AG09309 (cell line): ENCODE measurements at regions not wholly inside any gene's neighbourhood (a gene's known extent, or its start where the extent isn't known, plus 50 kb on each side); places are given as distances from the start of the nearest gene placed in this dataset.
"Not testable (repeated sequence)": the region's sequence is repeated elsewhere in the genome, so short reads cannot be mapped to it uniquely, and the experiment has no call there.

ENCODE experiments used
- DNase-seq: peaks from one replicate; pipeline ENCODE4 v3.0.0-alpha.2; 2010; ENCODE audit warnings: low read depth
- H3K4me3 ChIP-seq: 2 replicates; pipeline ENCODE4 v1.5.1; 2011; ENCODE audit warnings: mild to moderate bottlenecking, low read depth, low read length, moderate library complexity; ENCODE audit not compliant: control insufficient read depth
- TF ChIP-seq, protein P1 (sequence below): IDR thresholded peaks from 2 replicates; pipeline ENCODE4 v1.5.1; 2011; ENCODE audit warnings: mild to moderate bottlenecking, low read depth, low read length, inconsistent platforms; ENCODE audit not compliant: insufficient read depth, control insufficient read depth; ENCODE audit errors: missing control alignments

DNA sequence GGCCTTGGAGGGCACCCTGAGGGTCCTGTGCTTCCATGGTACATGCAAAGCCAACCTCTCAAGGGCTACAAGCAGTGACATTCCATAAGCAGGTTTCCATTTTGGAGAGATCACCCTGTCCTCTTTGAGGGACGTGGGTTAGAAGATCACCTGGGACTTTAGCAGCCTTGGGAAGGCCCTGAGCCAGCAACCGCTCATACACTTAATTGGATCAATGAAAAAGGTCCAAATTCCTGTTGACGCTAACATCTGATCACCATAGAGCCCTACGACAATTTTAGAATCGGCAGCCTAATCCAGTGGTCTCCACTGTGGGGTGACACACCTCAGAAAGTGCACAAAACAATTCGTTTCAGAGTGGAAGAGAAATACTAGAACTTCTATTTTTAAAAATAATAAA is 196.0 kb upstream of the NR3C1 start:
- DNase-seq: no peak
- TF ChIP-seq, protein P1, sequence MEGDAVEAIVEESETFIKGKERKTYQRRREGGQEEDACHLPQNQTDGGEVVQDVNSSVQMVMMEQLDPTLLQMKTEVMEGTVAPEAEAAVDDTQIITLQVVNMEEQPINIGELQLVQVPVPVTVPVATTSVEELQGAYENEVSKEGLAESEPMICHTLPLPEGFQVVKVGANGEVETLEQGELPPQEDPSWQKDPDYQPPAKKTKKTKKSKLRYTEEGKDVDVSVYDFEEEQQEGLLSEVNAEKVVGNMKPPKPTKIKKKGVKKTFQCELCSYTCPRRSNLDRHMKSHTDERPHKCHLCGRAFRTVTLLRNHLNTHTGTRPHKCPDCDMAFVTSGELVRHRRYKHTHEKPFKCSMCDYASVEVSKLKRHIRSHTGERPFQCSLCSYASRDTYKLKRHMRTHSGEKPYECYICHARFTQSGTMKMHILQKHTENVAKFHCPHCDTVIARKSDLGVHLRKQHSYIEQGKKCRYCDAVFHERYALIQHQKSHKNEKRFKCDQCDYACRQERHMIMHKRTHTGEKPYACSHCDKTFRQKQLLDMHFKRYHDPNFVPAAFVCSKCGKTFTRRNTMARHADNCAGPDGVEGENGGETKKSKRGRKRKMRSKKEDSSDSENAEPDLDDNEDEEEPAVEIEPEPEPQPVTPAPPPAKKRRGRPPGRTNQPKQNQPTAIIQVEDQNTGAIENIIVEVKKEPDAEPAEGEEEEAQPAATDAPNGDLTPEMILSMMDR: no peak

GRCh38 chr5:143596824-143597223 is 193.3 kb upstream of the NR3C1 start:
- TF ChIP-seq, protein P1: no peak
- no peak overlapping the region for H3K4me3 ChIP-seq
- DNase-seq: no peak

More for the DNA sequence above, 196.0 kb upstream of the NR3C1 start:
- H3K4me3 ChIP-seq: no peak overlapping the region

DNA sequence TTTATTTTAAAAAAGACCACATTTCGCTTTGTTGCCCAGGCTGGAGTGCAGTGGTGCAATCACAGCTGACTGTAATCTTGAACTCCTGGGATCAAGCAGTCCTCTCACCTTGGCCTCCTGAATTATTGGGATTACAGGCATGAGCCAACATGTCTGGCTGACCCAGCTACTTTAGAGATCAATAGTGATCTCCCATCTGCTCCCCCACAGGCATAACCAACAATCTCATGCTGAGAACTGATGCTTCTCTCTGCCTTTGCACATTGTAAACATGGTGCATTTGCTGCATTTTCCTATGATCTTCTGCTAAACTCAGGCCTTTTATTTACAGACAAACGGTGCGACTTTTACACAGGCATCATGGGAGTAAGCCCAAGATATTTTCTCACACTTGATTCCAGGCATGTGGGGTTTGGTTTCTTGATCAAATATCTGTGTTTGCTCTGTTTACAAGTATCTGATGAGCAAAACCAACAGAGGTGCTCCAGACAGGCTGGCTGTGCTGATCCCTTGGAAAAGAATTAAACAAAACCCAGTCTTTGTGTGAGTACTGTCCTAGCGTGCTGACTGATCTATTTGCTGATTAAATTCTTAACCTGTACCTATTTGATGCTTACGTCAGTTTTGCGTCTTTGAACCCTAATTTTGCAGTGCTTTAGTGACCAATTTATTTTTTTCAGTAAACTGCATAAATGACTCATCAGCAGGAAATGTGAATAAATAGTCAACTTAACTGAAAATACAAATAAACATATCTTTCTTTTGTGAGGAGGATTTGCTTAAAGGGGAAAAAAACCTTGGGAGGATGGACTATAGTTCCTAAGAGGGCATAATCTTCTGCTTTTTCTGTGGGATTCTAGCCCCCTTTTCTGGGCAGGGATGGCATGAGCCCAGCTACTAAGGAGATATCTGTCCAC is 191.7 kb upstream of the NR3C1 start:
- DNase-seq: no peak
- TF ChIP-seq, protein P1: no peak
- H3K4me3 ChIP-seq: no peak overlapping the region

GRCh38 chr5:143593723-143594122 is 190.2 kb upstream of the NR3C1 start:
- DNase-seq: no peak
- TF ChIP-seq, protein P1: no peak
- no peak overlapping the region for H3K4me3 ChIP-seq

DNA sequence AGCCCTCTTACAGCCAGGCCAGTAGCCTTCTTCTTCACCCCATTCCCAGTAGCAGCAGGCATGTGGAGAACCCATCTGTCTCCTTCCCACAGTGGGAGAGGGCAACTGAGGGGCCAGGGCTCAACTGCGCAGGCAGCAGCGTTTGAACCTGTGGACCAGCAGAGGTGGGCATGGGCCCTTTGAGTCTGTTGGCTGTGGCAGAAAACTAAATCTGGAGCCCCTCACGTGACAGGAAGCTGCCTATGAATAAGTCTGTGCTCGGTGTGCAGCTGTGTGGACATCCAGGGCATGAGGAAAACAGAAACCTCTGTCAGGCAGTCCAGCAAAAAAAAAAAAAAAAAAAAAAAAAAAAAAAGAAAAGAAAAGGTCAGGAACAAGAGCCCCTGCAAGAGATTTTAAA is 189.2 kb upstream of the NR3C1 start:
- TF ChIP-seq, protein P1: no peak

GRCh38 chr5:143588933-143589662 is 185.6 kb upstream of the NR3C1 start:
- TF ChIP-seq, protein P1: no peak
- DNase-seq: no peak
- no peak overlapping the region for H3K4me3 ChIP-seq

More for the DNA sequence above, 189.2 kb upstream of the NR3C1 start:
- DNase-seq: no peak
- no peak overlapping the region for H3K4me3 ChIP-seq

GRCh38 chr5:143588121-143588520 is 184.6 kb upstream of the NR3C1 start:
- H3K4me3 ChIP-seq, DNase-seq: not testable (repeated sequence)
